Body of pancreas (tissue), 4 donors: ENCODE measurements at regions not wholly inside any gene's neighbourhood (a gene's known extent, or its start where the extent isn't known, plus 50 kb on each side); places are given as distances from the start of the nearest gene placed in this dataset.

Experiments
- ATAC-seq: fragments of 150-250 bp; one replicate; pipeline ENCODE4 v1.9.1; 2016
- DNase-seq, 4 donors: peaks; one replicate each; pipeline ENCODE4 v3.0.0-alpha.2; 2019
- H3K27ac ChIP-seq, 4 donors: fragments of 200-600 bp; sonication (generic); 1 replicate in 3 of 4; 2 replicates in 1 of 4; pipeline versions ENCODE4 v1.5.1 to v1.6.1; 2016 to 2019; ENCODE audit warnings: mild to moderate bottlenecking in 1 of 4, mixed read lengths in 1 of 4, moderate library complexity in 1 of 4
- H3K27me3 ChIP-seq, 2 donors: fragments of 200-600 bp; sonication (generic); one replicate each; pipeline ENCODE4 v1.6.0; 2016; ENCODE audit warnings: mild to moderate bottlenecking in 1 of 2
- H3K36me3 ChIP-seq, 2 donors: fragments of 200-600 bp; sonication (generic); replicated peaks in 1 of 2; 2 replicates each; pipeline ENCODE4 v1.5.1; 2016; ENCODE audit warnings: low read depth in 2 of 2; ENCODE audit not compliant: insufficient read depth in 1 of 2
- H3K4me1 ChIP-seq: fragments of 200-600 bp; sonication (generic); one replicate; pipeline ENCODE4 v1.6.0; 2016
- H3K4me3 ChIP-seq, 2 donors: fragments of 200-600 bp; sonication (generic); 1 replicate in 1 of 2; 2 replicates in 1 of 2; pipeline ENCODE4 v1.5.1; 2016 to 2019
- H3K9me3 ChIP-seq, 3 donors: fragments of 200-600 bp; sonication (generic); 1 replicate in 2 of 3; 2 replicates in 1 of 3; pipeline ENCODE4 v1.5.1; 2016
- CTCF ChIP-seq, 7 experiments: fragments of 450-650 bp in 4 of 7; fragments of 200-600 bp in 3 of 7; sonication (generic) in 3 of 7; IDR thresholded peaks; one replicate each; pipeline ENCODE4 v1.5.1; 2016 to 2019; ENCODE audit warnings: antibody characterized with exemption in 7 of 7
- POLR2A ChIP-seq, 3 donors: fragments of 450-650 bp; IDR thresholded peaks; one replicate each; pipeline ENCODE4 v1.6.1; 2016; ENCODE audit warnings: antibody characterized with exemption in 3 of 3, mild to moderate bottlenecking in 2 of 3
- WGBS, 2 donors: methylation state at CpG; one replicate each; pipeline ENCODE4 v1.1.5; 2017; 5-methylcytosine and 5-hydroxymethylcytosine counted together
- intact Hi-C: fragments of 100-400 bp; cut with DNase I; formaldehyde crosslinking; loops from one replicate; pipeline ENCODE4 v1.15.1; 2023

- H3K9me3 ChIP-seq: no peaks in the 10 kb centered on the region
- intact Hi-C loops: no loop called here
- ATAC-seq (no peak), DNase-seq (no peak)
- H3K27me3 ChIP-seq: no peaks in the 10 kb centered on the region
- TF ChIP-seq CTCF (IDR thresholded peaks at IDR 0.05) (no peak), POLR2A (IDR thresholded peaks at IDR 0.05) (no peak)
- no peaks in the 10 kb centered on the region for H3K4me1 ChIP-seq
- no peaks in the 10 kb centered on the region for H3K36me3 ChIP-seq
- no peak overlapping the region for H3K27ac ChIP-seq
- no peak overlapping the region for H3K4me3 ChIP-seq
These were observed 560.5 kb downstream of the BCKDHB start for GRCh38 chr6:80667006-80667405.

- intact Hi-C loops: no loop called here
- Histone ChIP-seq H3K36me3 (no peaks in the 10 kb centered on the region), H3K4me1 (no peaks in the 10 kb centered on the region), H3K9me3 (no peaks in the 10 kb centered on the region), H3K27ac (no peak overlapping the region), H3K27me3 (no peaks in the 10 kb centered on the region), H3K4me3 (no peak overlapping the region)
- ATAC-seq (no peak), DNase-seq (no peak)
- WGBS, 2 donors: 69 to 84% methylated on average over 19 of the region's 19 CpGs
- TF ChIP-seq POLR2A (IDR thresholded peaks at IDR 0.05) (no peak), CTCF (IDR thresholded peaks at IDR 0.05) (no peak)
These were observed 552.5 kb downstream of the BCKDHB start for GRCh38 chr6:80658926-80659325.

- 51 to 52% methylated on average over 4 of the region's 4 CpGs for WGBS, 2 donors
- no peak for TF ChIP-seq POLR2A (IDR thresholded peaks at IDR 0.05)
- TF ChIP-seq CTCF (IDR thresholded peaks at IDR 0.05): no peak
- DNase-seq (no peak), ATAC-seq (no peak)
- no peaks in the 10 kb centered on the region for H3K4me1 ChIP-seq
- no peaks in the 10 kb centered on the region for H3K36me3 ChIP-seq
- no peak overlapping the region for H3K4me3 ChIP-seq
- H3K27me3 ChIP-seq: no peaks in the 10 kb centered on the region
- H3K27ac ChIP-seq: no peak overlapping the region
- intact Hi-C loops: no loop called here
- no peaks in the 10 kb centered on the region for H3K9me3 ChIP-seq
These were observed 540.7 kb downstream of the BCKDHB start for GRCh38 chr6:80647156-80647555.

GRCh38 chr6:80643881-80644280 is 537.4 kb downstream of the BCKDHB start:
- WGBS, 2 donors: 55 to 71% methylated on average over 2 of the region's 2 CpGs
- Histone ChIP-seq H3K27me3 (no peaks in the 10 kb centered on the region), H3K27ac (no peak overlapping the region), H3K9me3 (no peaks in the 10 kb centered on the region), H3K4me3 (no peak overlapping the region), H3K36me3 (no peaks in the 10 kb centered on the region), H3K4me1 (no peaks in the 10 kb centered on the region)
- TF ChIP-seq CTCF (IDR thresholded peaks at IDR 0.05): no peak
- no peak for TF ChIP-seq POLR2A (IDR thresholded peaks at IDR 0.05)
- ATAC-seq (no peak), DNase-seq (no peak)
- intact Hi-C loops: no loop called here

GRCh38 chr6:80642452-80642851 is 536.0 kb downstream of the BCKDHB start:
- no peaks in the 10 kb centered on the region for H3K4me1 ChIP-seq
- no peaks in the 10 kb centered on the region for H3K36me3 ChIP-seq
- H3K4me3 ChIP-seq: no peak overlapping the region
- no peak overlapping the region for H3K27ac ChIP-seq
- intact Hi-C loops: no loop called here
- ATAC-seq (no peak), DNase-seq (no peak)
- TF ChIP-seq POLR2A (IDR thresholded peaks at IDR 0.05) (no peak), CTCF (IDR thresholded peaks at IDR 0.05) (no peak)
- no peaks in the 10 kb centered on the region for H3K27me3 ChIP-seq
- H3K9me3 ChIP-seq: no peaks in the 10 kb centered on the region
